ENCODE measurements at regions not wholly inside any gene's neighbourhood (a gene's known extent, or its start where the extent isn't known, plus 50 kb on each side); places are given as distances from the start of the nearest gene placed in this dataset.
A peak's percentile ranks its signal among the peaks of the same experiment; 100 is the strongest.

GRCh38 chr5:154570572-154571324 lies 92.7 kb upstream of the HAND1 start:
- Histone ChIP-seq H2AFZ (ENCODE audit: low read length) (no peak overlapping the region), H2BK5ac (ENCODE audit: low read depth, low read length) (no peak overlapping the region), H4K8ac (ENCODE audit: extremely low read depth, insufficient read depth, low read length) (no peak overlapping the region), H2BK15ac (ENCODE audit: low read length) (no peak overlapping the region), H3K4me1 (replicated peaks in 1 of 4; ENCODE audit: control insufficient read depth in 3 of 4, insufficient read depth in 4 of 4, low read length in 3 of 4) (no peaks in the 10 kb centered on the region; a peak in 1 of 7 replicates), H3K14ac (ENCODE audit: insufficient read length) (no peak overlapping the region), H3K4me3 (ENCODE audit: extremely low read depth in 1 of 4, insufficient read depth in 2 of 4, low read depth in 3 of 4, low read length in 4 of 4) (no peak overlapping the region), H3K23me2 (ENCODE audit: low read depth, low read length) (no peaks in the 10 kb centered on the region), H3K9me3 (ENCODE audit: insufficient read depth in 2 of 2, low read depth in 1 of 2, low read length in 1 of 2) (no peaks in the 10 kb centered on the region), H2BK120ac (replicated peaks; ENCODE audit: low read depth, low read length) (no peak overlapping the region), H2BK12ac (ENCODE audit: low read depth, low read length) (no peak overlapping the region), H3K23ac (ENCODE audit: insufficient read length) (no peak overlapping the region), H3K79me1 (ENCODE audit: low read depth, low read length) (no peaks in the 10 kb centered on the region), H3K9ac (replicated peaks in 1 of 4; ENCODE audit: extremely low read depth in 1 of 4, low read depth in 3 of 4, low read length in 3 of 4) (no peak overlapping the region), H4K20me1 (replicated peaks in 1 of 2; ENCODE audit: control insufficient read depth in 1 of 2, insufficient read depth in 2 of 2, low read length in 2 of 2) (no peaks in the 10 kb centered on the region), H3K18ac (ENCODE audit: extremely low read depth, low read length) (no peak overlapping the region), H3K27ac (ENCODE audit: low read depth, low read length) (no peak overlapping the region), H2BK20ac (ENCODE audit: low read length) (no peak overlapping the region), H3K79me2 (ENCODE audit: control insufficient read depth in 1 of 2, insufficient read depth in 2 of 2, low read length in 2 of 2) (no peaks in the 10 kb centered on the region), H2AK5ac (ENCODE audit: low read depth, low read length) (no peak overlapping the region), H3K56ac (replicated peaks; ENCODE audit: insufficient read length, low read depth, low read length) (no peak overlapping the region), H4K91ac (replicated peaks; ENCODE audit: insufficient read length, low read length) (no peak overlapping the region), H3K36me3 (ENCODE audit: control insufficient read depth in 2 of 4, insufficient read depth in 4 of 4, low read length in 3 of 4) (no peaks in the 10 kb centered on the region), H3K4ac (replicated peaks; ENCODE audit: insufficient read length, low read depth, low read length) (no peak overlapping the region), H3K4me2 (ENCODE audit: insufficient read depth in 1 of 2, low read depth in 2 of 2, low read length in 2 of 2) (no peak overlapping the region), H4K5ac (ENCODE audit: insufficient read length, low read depth, low read length) (no peak overlapping the region), H3K27me3 (replicated peaks in 1 of 4; ENCODE audit: control insufficient read depth in 3 of 4, extremely low read depth in 1 of 4, insufficient read depth in 3 of 4, low read length in 3 of 4) (peaks cover 0 to 4% (median 0%) of the 10 kb centered on the region in 4 experiments; a peak in 5 of 7 replicates)
- no peak for FAIRE-seq
- TF ChIP-seq, protein P1, sequence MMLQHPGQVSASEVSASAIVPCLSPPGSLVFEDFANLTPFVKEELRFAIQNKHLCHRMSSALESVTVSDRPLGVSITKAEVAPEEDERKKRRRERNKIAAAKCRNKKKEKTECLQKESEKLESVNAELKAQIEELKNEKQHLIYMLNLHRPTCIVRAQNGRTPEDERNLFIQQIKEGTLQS (IDR thresholded peaks at IDR 0.05; ENCODE audit: insufficient read depth, low read depth, low read length): no peak
- peak; percentile 22; the same call in 1 of the 2 replicates for TF ChIP-seq TEAD4 (IDR thresholded peaks at IDR 0.05; ENCODE audit: low read depth, low read length)
- 0 out of 2 replicates have a peak, but pooled peaks have one; percentile 17 for TF ChIP-seq MAFK (IDR thresholded peaks at IDR 0.05; ENCODE audit: low read depth, low read length)
- WGBS, 2 experiments (ENCODE audit: extremely low coverage in 1 of 2, insufficient coverage in 1 of 2, insufficient read length in 1 of 2, insufficient replicate concordance in 2 of 2, low coverage in 1 of 2, low lambda C conversion rate in 2 of 2, missing lambda C conversion rate in 1 of 2): 80% methylated on average over 10 of the region's 11 CpGs; no CpG with 5 or more reads in 1 of the 2 experiments
- ChIA-PET POLR2A (ENCODE audit: partially characterized antibody) (no interaction called here), CTCF (ENCODE audit: partially characterized antibody) (interaction anchor here (0.7 to 8.6 kb wide), 15 partner anchors 8 to 575 kb away, joined by 3 to 44 read pairs (median 3); no protein-coding TSS in a partner anchor)
- DNase-seq (ENCODE audit: low read depth in 1 of 2, low spot score in 2 of 2): no peak
